NCI-H128 (cell line): ENCODE measurements at regions not wholly inside any gene's neighbourhood (a gene's known extent, or its start where the extent isn't known, plus 50 kb on each side); places are given as distances from the start of the nearest gene placed in this dataset.
"Not testable (repeated sequence)": the region's sequence is repeated elsewhere in the genome, so short reads cannot be mapped to it uniquely, and the experiment has no call there.

Experiments
- DNase-seq: peaks from one replicate; lab custom pipeline; 2025; ENCODE audit not compliant: unreplicated experiment; lab: John Stamatoyannopoulos, UW

DNA sequence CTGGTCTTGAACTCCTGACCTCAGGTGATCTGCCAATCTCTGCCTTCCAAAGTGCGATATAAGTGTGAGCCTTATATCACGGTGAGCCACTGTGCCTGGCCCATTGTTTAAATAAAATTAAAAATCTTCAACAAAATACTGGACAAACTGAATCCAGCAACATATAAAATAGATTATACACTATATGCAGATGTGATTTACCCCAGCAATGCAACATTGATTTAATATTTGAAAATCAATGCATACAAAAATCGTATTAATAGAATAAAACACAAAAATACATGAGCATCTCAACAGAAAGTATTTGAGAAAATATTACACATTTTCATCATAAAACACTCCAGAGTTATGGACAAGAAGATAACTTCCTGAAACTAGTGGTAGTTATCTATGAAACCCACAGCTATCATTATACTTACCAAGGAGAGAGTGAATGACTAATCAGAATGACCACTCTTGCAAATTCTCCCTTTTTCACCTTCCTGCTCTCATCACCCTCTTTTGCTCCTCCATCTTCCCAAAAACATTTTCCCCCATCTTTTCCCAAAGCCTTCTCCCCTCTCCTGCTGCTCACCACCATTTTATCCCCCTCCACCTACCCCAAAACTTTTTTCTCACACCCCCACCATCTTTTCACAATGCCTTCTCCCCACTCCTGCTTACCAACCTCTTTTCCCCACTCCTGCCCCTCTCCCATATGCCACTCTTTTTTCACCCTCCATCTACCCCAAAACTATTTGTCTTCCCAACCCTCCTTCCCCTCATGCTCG lies 122.1 kb upstream of the VPREB1 start:
- DNase-seq = no peak

DNA sequence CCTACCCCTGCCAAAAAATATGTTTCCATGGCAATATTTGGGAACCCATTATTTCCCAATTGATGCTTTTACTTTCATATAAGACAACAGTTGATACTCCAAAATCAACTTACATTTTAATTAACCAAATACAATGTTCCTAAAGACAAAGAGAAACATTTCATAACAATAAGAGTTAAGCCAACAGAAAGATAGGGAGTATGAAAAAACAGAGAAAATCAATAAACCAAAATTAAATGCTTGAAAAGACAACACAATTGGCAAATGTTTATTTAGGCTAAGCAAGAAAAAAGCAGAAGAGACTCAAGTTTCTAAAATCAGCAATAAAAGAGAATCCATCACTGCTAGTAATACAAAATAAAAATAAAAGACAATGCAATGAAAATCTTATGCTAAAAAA lies 123.1 kb upstream of the VPREB1 start:
- no peak for DNase-seq

- no peak for DNase-seq
Observed at GRCh38 chr22:22120160-22120559, 124.4 kb upstream of the VPREB1 start.

- no peak for DNase-seq
Observed at GRCh38 chr22:22118987-22119386, 125.6 kb upstream of the VPREB1 start.

- not testable (repeated sequence) for DNase-seq
Observed at GRCh38 chr22:22117864-22118544, 126.6 kb upstream of the VPREB1 start.

DNA sequence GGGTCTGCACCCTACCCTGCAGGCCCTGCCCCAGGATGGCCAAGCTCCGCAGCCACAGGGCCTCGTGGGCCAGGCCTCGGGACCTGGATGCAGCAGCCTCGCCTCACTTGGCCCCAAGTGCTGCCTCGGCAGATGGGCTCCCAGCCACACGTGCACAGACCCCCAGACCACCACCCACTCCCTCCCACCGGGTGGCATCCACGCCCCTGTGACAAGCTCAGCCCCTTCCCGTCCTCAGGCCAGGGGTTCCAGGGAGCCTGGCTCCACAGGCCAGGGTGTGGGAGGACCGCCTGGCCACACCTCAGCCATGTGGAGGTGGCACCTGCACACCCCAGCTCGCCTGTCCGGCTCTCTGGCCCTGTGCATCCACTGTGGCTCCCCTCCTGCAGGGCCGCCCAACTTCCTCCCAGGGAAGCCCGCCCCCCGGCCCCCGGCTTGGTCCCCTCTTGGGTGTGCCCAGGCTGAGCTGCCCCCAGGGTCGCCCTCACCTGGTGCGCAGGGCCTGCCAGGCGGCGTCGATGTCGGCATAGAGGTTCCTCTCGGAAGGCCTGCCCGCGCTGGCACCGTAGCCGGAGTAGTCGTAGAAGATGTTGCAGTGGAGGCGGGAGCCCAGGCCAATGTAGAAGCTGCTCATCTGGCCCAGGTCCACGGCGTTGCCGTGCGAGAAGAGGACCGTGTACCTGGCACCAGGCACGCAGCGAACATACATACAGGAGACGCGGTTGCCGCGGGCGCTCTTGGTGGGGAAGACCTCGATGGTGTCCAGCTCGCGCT lies 127.4 kb upstream of the VPREB1 start:
- DNase-seq = not testable (repeated sequence)

- DNase-seq = no peak
Observed at GRCh38 chr22:22113701-22114100, 130.9 kb upstream of the VPREB1 start.

- no peak for DNase-seq
Observed at GRCh38 chr22:22112533-22113294, 130.1 kb upstream of the TOP3B start.

DNA sequence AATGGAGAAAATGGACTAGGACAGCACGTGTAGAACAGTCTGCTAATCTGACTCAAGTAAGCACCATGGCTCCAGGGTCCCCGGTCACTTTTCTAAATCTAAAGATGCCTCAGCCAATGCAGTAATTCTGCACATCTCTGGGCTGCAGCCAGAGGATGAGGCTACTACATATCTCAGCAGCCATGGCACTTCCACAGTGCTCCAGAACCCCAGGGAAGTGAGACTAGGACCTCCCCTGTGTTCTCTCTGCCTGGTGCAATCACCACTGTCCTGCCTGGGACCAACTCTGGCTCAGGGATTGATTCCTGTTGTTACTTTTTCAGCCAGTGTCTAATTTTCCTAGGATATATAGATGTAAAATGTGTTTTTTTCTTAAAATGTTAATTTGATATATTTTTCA lies 129.4 kb upstream of the TOP3B start:
- no peak for DNase-seq

GRCh38 chr22:22111267-22111751 lies 128.7 kb upstream of the TOP3B start:
- no peak for DNase-seq

- no peak for DNase-seq
Observed at GRCh38 chr22:22110548-22111266, 128.1 kb upstream of the TOP3B start.

DNA sequence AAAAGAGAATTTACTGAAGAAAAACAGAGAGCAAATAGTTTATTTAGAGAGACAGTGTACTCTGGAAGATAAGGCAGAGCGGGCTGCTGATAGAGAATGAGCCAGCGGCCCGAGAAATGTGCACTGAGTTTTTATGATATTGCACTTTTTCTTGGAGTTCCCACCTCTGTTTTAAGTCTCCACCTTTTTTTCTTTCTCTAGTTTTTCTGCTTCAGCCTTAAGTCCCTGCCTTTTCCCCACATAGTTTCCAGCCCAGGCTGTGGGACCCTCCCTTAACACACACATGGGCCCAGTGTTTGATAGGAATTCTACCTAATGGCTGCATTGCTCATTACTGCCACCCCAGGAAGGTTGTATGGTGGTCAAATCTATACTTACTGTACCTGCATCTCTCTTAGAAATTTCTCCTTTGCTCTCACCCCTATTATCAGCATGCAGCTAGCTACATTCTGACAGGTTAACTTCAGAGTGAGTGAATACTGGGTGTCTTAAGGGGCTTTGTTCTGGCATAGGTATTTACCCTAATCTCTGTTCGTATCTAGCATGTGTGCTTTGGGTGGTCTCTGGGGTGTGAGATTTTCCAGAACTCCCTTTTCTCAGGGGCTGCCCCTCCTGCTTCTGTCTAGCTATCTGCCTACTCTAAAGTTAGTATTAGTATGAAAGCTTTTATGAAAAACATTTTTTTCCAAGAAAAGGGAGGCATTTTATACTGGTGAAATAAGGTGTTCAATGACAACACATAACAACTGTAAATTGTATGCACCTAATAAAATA lies 127.3 kb upstream of the TOP3B start:
- no peak for DNase-seq

- no peak for DNase-seq
Observed at GRCh38 chr22:22106855-22107254, 124.3 kb upstream of the TOP3B start.

DNA sequence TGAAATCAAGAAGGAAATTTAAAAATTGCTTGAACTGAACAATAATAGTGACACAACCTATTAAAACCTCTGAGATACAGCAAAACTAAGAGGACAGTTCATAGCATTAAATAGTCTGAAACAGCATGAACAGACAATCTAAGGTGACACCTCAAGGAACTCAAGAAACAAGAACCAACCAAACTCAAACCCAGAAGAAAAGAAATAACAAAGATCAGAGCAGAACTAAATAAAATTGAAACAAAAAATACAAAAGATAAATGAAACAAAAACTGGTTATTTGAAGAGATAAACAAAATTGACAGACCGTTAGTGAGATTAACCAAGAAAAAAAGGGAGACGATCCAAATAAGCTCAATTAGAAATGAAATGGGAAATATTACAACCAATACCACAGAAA lies 122.8 kb upstream of the TOP3B start:
- DNase-seq = no peak

GRCh38 chr22:22103078-22103875 lies 120.7 kb upstream of the TOP3B start:
- no peak for DNase-seq

DNA sequence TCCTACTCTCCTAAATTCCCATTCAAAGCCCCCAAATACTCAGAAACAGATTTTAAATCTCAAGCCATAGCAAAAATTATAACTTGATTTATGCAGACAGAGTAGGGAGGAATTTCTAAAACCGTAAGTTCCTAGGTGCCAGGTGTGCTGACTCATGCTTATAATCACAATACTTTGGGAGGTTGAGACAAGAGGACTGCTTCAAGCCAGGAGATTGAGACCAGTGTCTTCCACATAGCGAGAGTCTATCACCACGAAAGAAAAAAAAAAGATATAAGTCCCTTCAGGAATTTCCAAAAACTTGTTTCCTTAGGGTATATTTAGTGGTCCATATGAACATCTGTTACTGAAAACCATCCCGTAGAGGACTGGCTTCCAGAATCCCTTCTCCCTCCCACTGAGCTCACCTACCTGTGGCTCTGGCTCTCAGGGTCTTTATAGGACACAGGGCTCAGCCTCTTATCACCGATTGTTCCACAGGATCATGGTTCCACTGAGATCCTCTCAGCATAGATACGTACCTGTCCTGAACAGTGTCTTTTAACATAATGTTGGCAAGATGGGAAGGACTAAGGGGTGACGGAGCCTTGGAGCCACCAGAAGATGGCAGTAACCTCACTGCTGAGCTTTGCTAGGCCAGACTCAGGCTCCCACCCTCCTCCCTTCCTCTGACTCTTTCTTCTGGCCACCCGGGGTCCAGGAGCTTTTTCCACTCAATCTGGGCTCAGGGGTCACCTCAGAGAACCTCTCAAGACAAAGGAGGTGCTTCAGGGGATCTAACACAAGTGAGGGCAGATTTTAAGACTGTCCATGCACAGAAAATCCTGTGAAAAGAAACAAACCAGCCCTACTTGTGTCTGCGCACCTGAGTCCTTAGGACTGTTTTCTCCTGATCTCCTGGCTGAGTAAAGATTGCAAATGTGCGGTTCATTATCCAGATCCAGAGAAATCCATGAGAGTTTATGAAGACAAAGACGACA lies 117.5 kb upstream of the TOP3B start:
- DNase-seq = no peak

DNA sequence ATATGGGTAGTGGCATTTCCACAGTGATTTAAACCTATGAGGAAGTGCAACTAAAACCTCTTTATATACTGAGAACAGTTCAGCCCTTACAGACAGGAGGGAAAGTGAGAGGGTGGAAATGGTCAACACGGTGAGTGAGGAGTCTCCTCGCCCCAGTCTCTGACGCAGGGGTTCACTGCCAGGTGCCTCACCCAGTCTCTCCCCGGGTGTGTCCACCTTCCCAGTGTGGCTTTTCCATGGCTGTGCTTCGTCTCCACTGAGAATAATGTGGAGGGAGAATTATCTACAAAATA lies 116.6 kb upstream of the TOP3B start:
- DNase-seq = no peak
